GM18951 (cell line): ENCODE measurements at regions not wholly inside any gene's neighbourhood (a gene's known extent, or its start where the extent isn't known, plus 50 kb on each side); places are given as distances from the start of the nearest gene placed in this dataset.

Experiments
- POLR2A ChIP-seq: IDR thresholded peaks from 4 replicates; pipeline ENCODE4 v1.6.1; 2011; ENCODE audit warnings: mild to moderate bottlenecking; ENCODE audit not compliant: insufficient read length, insufficient read depth; ENCODE audit errors: extremely low read depth
- in situ Hi-C: fragments of 300-500 bp; cut with MboI; formaldehyde crosslinking; loops from one replicate; pipeline ENCODE4 v1.12.0; 2022; ENCODE audit warnings: low sequenced_read_pairs, mixed read lengths, inconsistent platforms; ENCODE audit not compliant: unreplicated experiment

DNA sequence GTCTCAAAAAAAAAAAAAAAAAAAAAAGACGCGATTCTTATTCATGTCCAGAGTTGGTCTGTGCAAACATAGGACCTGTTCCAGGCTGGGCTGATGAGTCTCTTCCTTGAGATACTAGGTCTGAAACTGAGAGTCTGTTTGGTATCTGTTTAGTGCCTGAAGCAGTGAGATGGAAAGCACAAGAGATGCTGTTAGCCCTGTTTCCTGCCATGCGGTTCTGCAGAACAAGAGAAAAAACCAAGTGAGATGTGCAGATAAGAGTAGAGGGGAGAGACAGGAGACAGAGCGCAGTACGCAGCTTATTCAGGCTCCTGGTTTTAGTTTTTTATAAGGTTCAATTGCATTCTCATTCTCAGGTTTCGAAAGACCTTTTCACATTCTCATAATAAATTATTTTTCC is 85.8 kb upstream of the PRKCQ start:
- TF ChIP-seq POLR2A = no peak
- in situ Hi-C loops = no loop called here

GRCh38 chr10:6660460-6660859 is 80.4 kb upstream of the PRKCQ start:
- in situ Hi-C loops = no loop called here
- no peak for TF ChIP-seq POLR2A

DNA sequence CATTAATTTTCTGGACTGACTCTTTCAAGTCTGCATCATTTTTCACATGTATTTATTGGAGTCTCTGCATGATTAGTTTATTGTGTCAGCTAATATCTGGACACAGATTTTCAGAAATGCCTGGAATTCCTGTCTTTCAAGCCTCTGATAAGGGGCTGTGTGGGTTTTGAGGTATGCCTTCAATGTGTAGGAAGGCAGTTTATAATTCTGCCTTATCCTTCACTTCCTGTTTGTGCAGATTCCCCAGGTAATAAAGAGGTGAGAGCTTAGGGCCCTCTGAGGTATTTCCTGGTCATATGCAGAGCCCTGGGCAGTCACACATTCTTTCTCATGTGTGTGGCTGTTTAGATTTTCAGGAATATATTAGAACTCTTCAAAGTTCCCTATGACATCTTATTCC is 79.4 kb upstream of the PRKCQ start:
- TF ChIP-seq POLR2A = no peak
- in situ Hi-C loops = no loop called here

GRCh38 chr10:6657669-6658068 is 77.6 kb upstream of the PRKCQ start:
- no peak for TF ChIP-seq POLR2A
- in situ Hi-C loops = no loop called here

- in situ Hi-C loops = no loop called here
- TF ChIP-seq POLR2A = no peak
These were observed 77.1 kb upstream of the PRKCQ start for GRCh38 chr10:6657196-6657595.

DNA sequence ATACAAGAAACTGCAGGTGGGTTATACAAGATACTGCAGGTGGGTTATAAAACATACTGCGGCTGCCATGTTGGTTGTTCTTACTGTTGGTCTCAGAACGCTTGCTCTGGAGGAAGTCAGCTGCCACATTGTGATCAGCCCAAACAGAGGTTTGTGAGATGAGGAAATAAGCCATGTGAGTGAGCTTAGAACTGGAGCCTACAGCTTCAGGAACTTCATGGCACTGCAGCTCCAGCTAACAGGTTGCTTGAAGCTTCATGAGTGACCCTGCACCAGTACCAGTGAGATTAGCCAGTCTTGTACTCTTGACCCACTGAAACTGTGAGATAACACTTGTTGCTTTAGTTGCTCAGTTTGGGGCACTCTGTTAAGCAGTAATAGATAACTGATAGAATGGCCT is 74.5 kb upstream of the PRKCQ start:
- no peak for TF ChIP-seq POLR2A
- in situ Hi-C loops = no loop called here

DNA sequence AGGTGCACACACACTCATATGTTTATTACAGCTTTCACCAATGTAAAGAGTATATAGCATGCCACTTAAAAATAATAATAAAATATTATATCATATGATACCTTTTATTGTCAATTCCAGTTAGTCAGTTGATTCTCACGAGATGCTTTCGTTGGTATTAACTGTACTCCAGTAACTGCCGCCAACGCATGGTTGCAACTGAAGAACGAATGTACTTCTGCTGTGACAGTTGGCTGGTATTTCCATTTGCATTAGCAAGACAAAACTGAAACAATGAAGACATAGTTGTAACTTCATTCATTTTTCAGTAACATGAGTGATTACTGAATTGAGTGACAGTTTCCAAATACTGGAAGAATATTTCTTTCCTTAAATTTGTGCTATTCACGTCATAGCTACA is 70.5 kb upstream of the PRKCQ start:
- no peak for TF ChIP-seq POLR2A
- in situ Hi-C loops = no loop called here

GRCh38 chr10:6649903-6650302 is 69.8 kb upstream of the PRKCQ start:
- in situ Hi-C loops = no loop called here
- no peak for TF ChIP-seq POLR2A

GRCh38 chr10:6648894-6649720 is 69.0 kb upstream of the PRKCQ start:
- in situ Hi-C loops = no loop called here
- no peak for TF ChIP-seq POLR2A

DNA sequence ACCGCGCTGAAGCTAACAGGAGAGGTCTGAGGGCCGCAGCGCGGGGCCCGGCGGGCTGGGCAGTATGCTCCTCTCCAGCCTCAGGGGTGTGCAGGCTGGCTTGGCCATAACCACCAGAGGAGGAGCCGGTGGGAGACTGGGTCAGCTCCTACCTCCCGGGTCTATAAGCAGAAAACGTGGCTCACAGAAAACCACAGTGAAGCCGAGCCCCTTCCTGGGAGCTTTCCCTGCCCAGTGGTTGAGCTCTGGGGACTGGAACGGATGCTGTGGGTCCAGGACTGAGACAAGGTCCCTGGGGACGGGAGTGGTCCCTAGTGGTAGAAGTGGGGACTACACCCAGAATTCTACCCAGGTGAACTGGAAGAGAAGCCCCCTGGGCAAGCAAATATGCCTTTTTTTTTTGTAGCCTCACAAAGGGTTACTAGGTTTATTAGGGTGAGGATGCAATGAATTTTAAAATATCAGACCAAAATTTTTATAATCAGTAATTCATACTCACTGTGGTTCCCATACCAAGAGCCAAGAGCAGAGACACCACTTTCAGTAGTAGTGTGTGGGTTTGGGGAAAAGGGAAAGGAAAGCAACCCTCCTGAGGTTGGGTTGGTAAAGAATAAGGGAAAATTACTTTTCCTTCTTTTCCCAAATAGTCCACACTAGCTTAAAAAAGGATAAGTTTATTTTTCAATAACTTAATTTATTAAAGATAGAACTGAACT is 67.9 kb upstream of the PRKCQ start:
- in situ Hi-C loops = no loop called here
- no peak for TF ChIP-seq POLR2A

DNA sequence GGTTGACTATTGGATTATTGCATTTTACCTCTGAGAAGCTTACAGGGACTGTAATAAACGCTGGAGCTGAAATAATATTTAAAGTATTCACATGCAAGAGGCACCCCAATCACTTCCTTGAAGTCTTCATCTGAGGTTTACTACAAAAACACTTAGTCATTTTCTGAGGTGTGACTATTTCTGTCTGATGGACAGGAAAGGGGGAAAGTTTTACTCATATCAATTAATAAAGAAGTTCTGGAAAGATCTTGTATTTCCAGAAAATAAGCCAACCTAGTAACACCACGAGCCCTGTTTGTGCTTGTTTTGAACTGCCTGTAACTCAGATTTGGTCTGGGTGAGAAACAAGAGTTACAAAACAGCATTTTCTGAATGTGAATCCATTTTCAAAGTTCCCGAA is 63.9 kb upstream of the PRKCQ start:
- TF ChIP-seq POLR2A = no peak
- in situ Hi-C loops = no loop called here

DNA sequence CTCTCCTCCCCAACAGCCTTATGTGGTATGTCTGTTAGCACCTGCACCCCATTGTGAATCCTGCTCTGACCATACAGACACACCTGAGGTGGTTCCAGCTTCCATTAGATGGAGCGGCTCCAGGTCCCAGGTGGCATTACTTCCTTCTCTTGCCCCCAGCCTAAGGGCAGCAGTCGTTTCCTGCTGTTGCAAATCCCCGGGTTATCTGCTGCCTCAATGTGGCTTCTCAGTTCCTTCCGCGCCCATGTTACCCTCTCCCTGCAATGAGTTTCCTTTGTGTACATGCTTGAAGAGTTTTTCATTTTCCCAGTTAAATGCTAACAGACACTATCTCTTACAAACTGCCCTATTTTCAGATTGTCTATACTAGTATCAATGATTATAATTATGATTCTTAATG is 62.8 kb upstream of the PRKCQ start:
- no peak for TF ChIP-seq POLR2A
- in situ Hi-C loops = no loop called here

DNA sequence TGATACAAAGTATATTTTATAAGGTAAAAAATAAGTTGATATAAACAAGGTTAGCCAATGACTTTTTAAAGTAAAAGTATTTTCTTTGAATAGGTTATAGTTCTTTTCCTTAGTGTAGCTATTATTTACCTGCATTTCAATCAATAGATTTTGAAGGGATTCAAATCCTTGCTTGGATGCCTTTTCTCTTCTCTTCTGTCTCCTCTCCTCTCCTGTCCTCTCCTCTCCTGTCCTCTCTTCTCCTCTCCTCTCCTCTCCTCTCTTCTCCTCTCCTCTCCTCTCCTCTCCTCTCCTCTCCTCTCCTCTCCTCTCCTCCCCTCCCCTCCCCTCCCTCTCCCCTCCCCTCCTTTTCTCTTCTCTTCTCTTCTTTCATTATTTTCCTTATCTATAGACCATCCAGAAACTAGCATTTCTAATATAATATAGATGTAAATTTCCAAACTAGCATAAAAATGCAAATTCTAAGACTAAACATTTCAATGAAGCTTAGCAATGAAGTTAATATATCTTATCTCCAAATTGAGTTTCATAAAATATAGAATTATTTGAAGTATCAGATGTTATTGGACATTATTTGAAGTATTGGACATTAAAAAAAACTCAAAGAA is 60.5 kb upstream of the PRKCQ start:
- in situ Hi-C loops = no loop called here
- no peak for TF ChIP-seq POLR2A

DNA sequence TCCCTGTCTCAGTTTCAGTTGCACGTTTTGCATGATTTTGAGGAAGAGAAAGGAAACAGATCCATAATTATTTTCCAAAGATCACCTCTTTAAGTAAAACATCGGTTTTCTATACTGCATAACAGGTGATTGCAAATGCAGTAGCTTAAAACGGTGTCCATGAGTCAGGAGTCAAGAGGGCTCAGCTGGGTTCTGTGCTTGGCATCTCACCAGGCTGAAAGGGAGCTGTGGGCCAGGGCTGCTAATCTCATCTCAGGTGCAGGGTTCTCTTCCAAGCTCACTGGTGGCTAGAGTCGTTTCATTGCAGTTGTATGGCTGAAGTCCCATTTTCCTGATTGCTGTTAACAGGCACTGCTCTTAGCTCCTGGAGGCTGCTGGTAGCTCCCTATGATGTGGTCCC is 57.0 kb upstream of the PRKCQ start:
- no peak for TF ChIP-seq POLR2A
- in situ Hi-C loops = no loop called here

DNA sequence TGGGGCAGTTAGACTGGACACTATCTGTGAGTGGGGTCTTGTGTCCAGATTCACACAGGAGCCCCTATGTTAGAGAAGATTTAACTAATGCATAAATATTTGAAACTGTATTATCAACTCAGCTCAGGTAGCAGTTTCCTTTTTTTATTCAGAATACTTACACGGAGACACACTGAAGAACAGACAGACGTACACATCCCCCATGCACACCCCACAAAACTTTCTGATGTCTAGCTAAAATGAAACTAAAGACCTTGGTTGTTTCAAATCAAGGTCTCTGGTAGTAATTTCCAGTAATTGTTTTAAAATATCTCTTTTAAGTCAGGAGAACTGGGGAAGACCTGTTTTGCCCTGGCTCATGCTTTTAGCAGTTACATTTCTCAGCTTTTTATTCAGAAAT is 55.7 kb upstream of the PRKCQ start:
- TF ChIP-seq POLR2A = no peak
- in situ Hi-C loops = no loop called here
